HEK293 (cell line): ENCODE measurements at regions not wholly inside any gene's neighbourhood (a gene's known extent, or its start where the extent isn't known, plus 50 kb on each side); places are given as distances from the start of the nearest gene placed in this dataset.
A peak's percentile ranks its signal among the peaks of the same experiment; 100 is the strongest.

Experiments used
- CTCF ChIA-PET: fragments of 350-600 bp; formaldehyde crosslinking; extraction: SDS; loops from one replicate; lab custom pipeline; 2021; ENCODE audit warnings: antibody characterized with exemption; lab: Yijun Ruan, JAX
- POLR2A ChIA-PET: fragments of 300-600 bp; formaldehyde crosslinking; extraction: SDS; loops from one replicate; lab custom pipeline; 2020; ENCODE audit warnings: antibody characterized with exemption, inconsistent platforms; lab: Yijun Ruan, JAX
- H3K27ac ChIP-seq: fragments of 200-500 bp; sonication (Bioruptor generic); 2 replicates; pipeline ENCODE4 v1.5.1; 2014; ENCODE audit warnings: low read depth, low read length, control low read depth, inconsistent platforms; ENCODE audit errors: extremely low read depth
- H3K36me3 ChIP-seq, 2 experiments: fragments of 200-500 bp in 1 of 2; sonication (Bioruptor generic) in 1 of 2; 1 replicate in 1 of 2; 2 replicates in 1 of 2; pipeline ENCODE4 v1.5.1; 2014 to 2017; ENCODE audit warnings: inconsistent platforms in 2 of 2, low read length in 2 of 2; ENCODE audit not compliant: control insufficient read depth in 2 of 2, insufficient read depth in 1 of 2
- H3K4me1 ChIP-seq: fragments of 200-500 bp; sonication (Bioruptor generic); 2 replicates; pipeline ENCODE4 v1.5.1; 2014; ENCODE audit warnings: mild to moderate bottlenecking, low read length, inconsistent platforms; ENCODE audit not compliant: control insufficient read depth, insufficient read depth
- H3K4me3 ChIP-seq: 2 replicates; pipeline ENCODE4 v1.5.1; 2011; ENCODE audit warnings: low read depth, mild to moderate bottlenecking, control low read depth, low read length, moderate library complexity
- H3K9me3 ChIP-seq: fragments of 200-500 bp; sonication (Bioruptor generic); 2 replicates; pipeline ENCODE4 v1.5.1; 2014; ENCODE audit warnings: low read depth, low read length, inconsistent platforms; ENCODE audit not compliant: control insufficient read depth, insufficient read depth
- GLIS1 ChIP-seq: fragments of 450-650 bp; formaldehyde crosslinking; IDR thresholded peaks from 2 replicates; pipeline ENCODE4 v1.5.1; 2016; ENCODE audit warnings: missing biosample characterization, missing genetic modification characterization
- KLF16 ChIP-seq: fragments of 450-650 bp; formaldehyde crosslinking; IDR thresholded peaks from 2 replicates; pipeline ENCODE4 v1.5.1; 2017; ENCODE audit warnings: missing biosample characterization, missing genetic modification characterization
- MEIS1 ChIP-seq: sonication (generic); formaldehyde crosslinking; IDR thresholded peaks from 2 replicates; pipeline ENCODE4 v1.8.1; 2022; ENCODE audit warnings: missing genetic modification reagents, mild to moderate bottlenecking, borderline replicate concordance
- PRDM1 ChIP-seq: fragments of 450-650 bp; formaldehyde crosslinking; IDR thresholded peaks from 2 replicates; pipeline ENCODE4; 2016; ENCODE audit warnings: missing biosample characterization, missing genetic modification characterization
- PRDM6 ChIP-seq: fragments of 450-650 bp; formaldehyde crosslinking; IDR thresholded peaks from 2 replicates; pipeline ENCODE4 v1.5.1; 2017; ENCODE audit warnings: missing biosample characterization, missing genetic modification characterization
- SCRT2 ChIP-seq: fragments of 450-650 bp; formaldehyde crosslinking; IDR thresholded peaks from 2 replicates; pipeline ENCODE4 v1.5.1; 2016; ENCODE audit warnings: missing biosample characterization, missing genetic modification characterization
- SP3 ChIP-seq: fragments of 450-650 bp; formaldehyde crosslinking; IDR thresholded peaks from 2 replicates; pipeline ENCODE4 v1.5.1; 2016; ENCODE audit warnings: missing biosample characterization, missing genetic modification characterization
- TRIM28 ChIP-seq: IDR thresholded peaks from 2 replicates; pipeline ENCODE4 v1.6.1; 2011; ENCODE audit warnings: low read length, control low read depth, borderline replicate concordance
- WT1 ChIP-seq: fragments of 450-650 bp; formaldehyde crosslinking; IDR thresholded peaks from 2 replicates; pipeline ENCODE4 v1.5.1; 2016; ENCODE audit warnings: missing biosample characterization, missing genetic modification characterization
- ZBTB7A ChIP-seq: fragments of 450-650 bp; formaldehyde crosslinking; IDR thresholded peaks from 2 replicates; pipeline ENCODE4 v1.5.1; 2016; ENCODE audit warnings: low read depth, missing biosample characterization, missing genetic modification characterization
- ZFP3 ChIP-seq: fragments of 450-650 bp; formaldehyde crosslinking; IDR thresholded peaks from 2 replicates; pipeline ENCODE4 v1.5.1; 2016; ENCODE audit warnings: low read depth, missing biosample characterization, missing genetic modification characterization
- ZIC2 ChIP-seq: fragments of 450-650 bp; formaldehyde crosslinking; IDR thresholded peaks from 2 replicates; pipeline ENCODE4 v1.5.1; 2016; ENCODE audit warnings: missing biosample characterization, missing genetic modification characterization
- ZNF112 ChIP-seq: fragments of 450-650 bp; formaldehyde crosslinking; IDR thresholded peaks from 2 replicates; pipeline ENCODE4 v1.5.0; 2017; ENCODE audit warnings: missing biosample characterization, missing genetic modification characterization
- ZNF248 ChIP-seq: fragments of 450-650 bp; formaldehyde crosslinking; IDR thresholded peaks from 2 replicates; pipeline ENCODE4 v1.5.1; 2017; ENCODE audit warnings: missing biosample characterization, missing genetic modification characterization
- ZNF341 ChIP-seq: fragments of 450-650 bp; formaldehyde crosslinking; IDR thresholded peaks from 2 replicates; pipeline ENCODE4; 2016; ENCODE audit warnings: low read depth, missing biosample characterization, missing genetic modification characterization
- ZNF354C ChIP-seq: fragments of 450-650 bp; formaldehyde crosslinking; IDR thresholded peaks from 2 replicates; pipeline ENCODE4 v1.5.1; 2016; ENCODE audit warnings: missing biosample characterization, missing genetic modification characterization, low read depth, borderline replicate concordance
- ZNF37A ChIP-seq: fragments of 450-650 bp; IDR thresholded peaks from 2 replicates; pipeline ENCODE4 v1.5.1; 2018; ENCODE audit warnings: missing biosample characterization, missing genetic modification characterization
- ZNF416 ChIP-seq: fragments of 450-650 bp; formaldehyde crosslinking; IDR thresholded peaks from 2 replicates; pipeline ENCODE4 v1.5.1; 2016; ENCODE audit warnings: missing biosample characterization, missing genetic modification characterization
- ZNF433 ChIP-seq: fragments of 450-650 bp; formaldehyde crosslinking; IDR thresholded peaks from 2 replicates; pipeline ENCODE4 v1.5.1; 2016; ENCODE audit warnings: missing biosample characterization, missing genetic modification characterization, low read depth
- ZNF555 ChIP-seq: fragments of 450-650 bp; formaldehyde crosslinking; conservative IDR thresholded peaks from 2 replicates; pipeline ENCODE4 v1.5.1; 2017; ENCODE audit warnings: missing biosample characterization, mild to moderate bottlenecking, missing genetic modification characterization, inconsistent platforms
- ZNF585B ChIP-seq: fragments of 450-650 bp; formaldehyde crosslinking; IDR thresholded peaks from 2 replicates; pipeline ENCODE4 v1.5.1; 2016; ENCODE audit warnings: missing biosample characterization, missing genetic modification characterization
- ZNF747 ChIP-seq: fragments of 450-650 bp; formaldehyde crosslinking; IDR thresholded peaks from 2 replicates; pipeline ENCODE4 v1.5.1; 2016; ENCODE audit warnings: missing biosample characterization, missing genetic modification characterization
- ZNF776 ChIP-seq: fragments of 450-650 bp; formaldehyde crosslinking; IDR thresholded peaks from 2 replicates; pipeline ENCODE4 v1.5.0; 2017; ENCODE audit warnings: missing biosample characterization, missing genetic modification characterization, borderline replicate concordance
- ZNF777 ChIP-seq: fragments of 450-650 bp; formaldehyde crosslinking; IDR thresholded peaks from 2 replicates; pipeline ENCODE4 v1.5.1; 2017; ENCODE audit warnings: missing biosample characterization, missing genetic modification characterization, borderline replicate concordance
- ZSCAN5A ChIP-seq: fragments of 450-650 bp; formaldehyde crosslinking; IDR thresholded peaks from 2 replicates; pipeline ENCODE4 v1.5.1; 2016; ENCODE audit warnings: missing biosample characterization, missing genetic modification characterization

GRCh38 chr2:217396165-217396564 is 536.3 kb upstream of the TNP1 start:
- no peaks in the 10 kb centered on the region for H3K36me3 ChIP-seq
- no peaks in the 10 kb centered on the region for H3K4me1 ChIP-seq
- CTCF ChIA-PET, result no interaction called here
- TF ChIP-seq ZNF354C, result no peak
- TF ChIP-seq ZSCAN5A, result no peak
- no peak for TF ChIP-seq ZIC2 (tag by site-specific recombination)
- TF ChIP-seq SCRT2, result 0 out of 2 replicates have a peak, but pooled peaks have one; percentile 25
- no peak for TF ChIP-seq KLF16 (tag by site-specific recombination)
- TF ChIP-seq, all 188 proteins: peak for 1
- Histone ChIP-seq H3K27ac (no peak overlapping the region), H3K9me3 (no peaks in the 10 kb centered on the region), H3K4me3 (no peak overlapping the region)
- POLR2A ChIA-PET, result no interaction called here

DNA sequence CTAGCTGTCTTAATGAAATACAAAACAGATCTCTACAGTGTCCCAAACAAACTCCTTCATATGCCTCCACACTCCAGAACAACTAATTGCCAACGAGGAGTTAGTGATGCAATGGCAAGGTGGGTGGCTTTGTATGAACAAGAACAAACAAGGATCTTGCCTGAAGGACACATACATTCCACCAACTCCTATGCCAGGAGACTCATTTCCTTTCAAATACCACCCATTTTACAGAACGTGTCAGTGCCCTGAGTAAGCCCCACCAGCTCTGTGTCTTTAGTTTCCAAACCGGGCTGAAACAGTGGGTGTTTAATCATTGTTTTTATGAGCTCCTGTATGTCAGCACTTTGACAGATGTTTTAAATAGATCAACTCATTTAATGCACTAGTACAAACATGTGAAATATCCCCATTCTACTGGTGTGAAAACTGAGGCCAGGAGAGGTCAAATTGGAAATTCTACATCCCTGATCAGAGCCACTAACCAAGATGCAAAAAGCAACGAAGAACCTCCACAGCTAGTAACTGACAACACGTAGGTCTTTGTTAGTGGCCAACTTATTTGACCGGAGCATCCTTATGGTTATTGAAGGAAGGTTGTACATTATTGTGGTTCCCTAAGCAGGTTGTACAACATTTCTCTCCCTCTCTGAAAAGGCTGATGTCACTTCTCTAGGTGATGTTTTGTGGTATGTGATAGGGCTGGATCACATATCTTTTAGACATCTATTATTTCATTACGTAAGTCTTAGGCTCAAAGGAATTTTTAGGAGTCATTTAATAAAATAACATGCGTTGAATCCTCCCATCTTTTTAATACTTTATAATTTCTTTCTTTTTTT is 534.9 kb upstream of the TNP1 start:
- CTCF ChIA-PET, result no interaction called here
- Histone ChIP-seq H3K4me1 (no peaks in the 10 kb centered on the region), H3K36me3 (no peaks in the 10 kb centered on the region), H3K9me3 (no peaks in the 10 kb centered on the region), H3K27ac (no peak overlapping the region), H3K4me3 (no peak overlapping the region)
- POLR2A ChIA-PET, result no interaction called here
- TF ChIP-seq ZBTB7A (tag by site-specific recombination) (no peak), ZNF777 (tag by site-specific recombination) (no peak), ZNF433 (tag by site-specific recombination) (no peak), ZNF112 (tag by site-specific recombination) (no peak), PRDM6 (tag by site-specific recombination) (no peak), SP3 (tag by site-specific recombination) (no peak), PRDM1 (tag by site-specific recombination) (no peak), ZNF37A (tag by site-specific recombination) (no peak), TRIM28 (no peak), ZFP3 (tag by site-specific recombination) (no peak), ZNF416 (tag by site-specific recombination) (no peak), GLIS1 (tag by site-specific recombination) (no peak), WT1 (tag by site-specific recombination) (no peak), ZNF555 (no peak)

DNA sequence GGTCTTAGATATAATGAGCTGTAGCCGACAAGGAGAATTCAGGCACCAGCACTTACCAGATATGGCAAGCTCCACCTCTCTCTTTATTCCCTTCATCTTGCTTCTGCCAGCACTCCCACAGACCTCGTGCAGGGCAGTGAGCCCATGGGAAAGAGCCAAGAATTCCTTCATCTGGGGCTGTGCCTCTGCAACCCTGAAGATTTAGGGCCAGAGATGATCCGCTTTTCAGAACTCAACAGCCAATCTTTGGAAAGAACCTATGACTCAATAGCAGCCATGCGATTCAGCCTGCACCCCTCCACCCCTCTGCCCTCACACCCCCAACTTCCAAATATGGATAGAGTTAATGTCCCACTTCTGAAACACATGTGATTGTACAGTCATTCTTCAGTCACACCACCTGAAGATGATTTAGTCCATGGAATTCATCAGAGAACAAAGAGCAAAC is 533.7 kb upstream of the TNP1 start:
- CTCF ChIA-PET, result no interaction called here
- no peak for TF ChIP-seq ZNF585B (tag by site-specific recombination)
- no peak for TF ChIP-seq ZNF248 (tag by site-specific recombination)
- no peak for TF ChIP-seq ZNF747 (tag by site-specific recombination)
- no peak for TF ChIP-seq ZNF776 (tag by site-specific recombination)
- TF ChIP-seq ZNF341, result no peak
- TF ChIP-seq MEIS1 (CRISPR knock-in tag), result no peak
- POLR2A ChIA-PET, result interaction anchor here (0.7 kb wide), 1 partner anchor 229 kb away, joined by 3 read pairs; no protein-coding TSS in a partner anchor
- no peaks in the 10 kb centered on the region for H3K9me3 ChIP-seq
- no peaks in the 10 kb centered on the region for H3K36me3 ChIP-seq
- no peak overlapping the region for H3K4me3 ChIP-seq
- H3K4me1 ChIP-seq, result no peaks in the 10 kb centered on the region
- no peak overlapping the region for H3K27ac ChIP-seq
